CD4-positive, alpha-beta memory T cell (primary cell): ENCODE measurements at regions not wholly inside any gene's neighbourhood (a gene's known extent, or its start where the extent isn't known, plus 50 kb on each side); places are given as distances from the start of the nearest gene placed in this dataset.

ENCODE experiments used
- CTCF ChIA-PET: fragments of 350-600 bp; sonication (Branson Sonifier 250); formaldehyde crosslinking; loops from one replicate; lab custom pipeline; 2021; ENCODE audit warnings: inconsistent platforms; ENCODE audit not compliant: partially characterized antibody; lab: Charles Lee
- POLR2A ChIA-PET: fragments of 350-600 bp; sonication (Branson Sonifier 250); formaldehyde crosslinking; loops from one replicate; lab custom pipeline; 2021; ENCODE audit not compliant: partially characterized antibody; lab: Charles Lee
- DNase-seq, 5 donors: peaks; one replicate each; pipeline versions ENCODE4 v3.0.0 to v3.0.0-alpha.2; 2020 to 2022; ENCODE audit warnings: mixed read lengths in 1 of 5
- H3K27ac ChIP-seq: one replicate; pipeline ENCODE4 v1.7.0; 2013; ENCODE audit warnings: low read depth, low read length
- H3K27me3 ChIP-seq: 2 replicates; pipeline ENCODE4 v1.7.0; 2013; ENCODE audit warnings: mild to moderate bottlenecking, low read length, moderate library complexity; ENCODE audit not compliant: insufficient read depth
- H3K36me3 ChIP-seq: 2 replicates; pipeline ENCODE4 v1.7.0; 2013; ENCODE audit warnings: mild to moderate bottlenecking, low read length, moderate library complexity; ENCODE audit not compliant: insufficient read depth
- H3K4me1 ChIP-seq: 2 replicates; pipeline ENCODE4 v1.7.0; 2013; ENCODE audit warnings: mild to moderate bottlenecking, low read length, moderate library complexity; ENCODE audit not compliant: insufficient read depth
- H3K4me3 ChIP-seq, 2 donors: one replicate each; pipeline ENCODE4 v1.7.0; 2013; ENCODE audit warnings: low read length in 2 of 2, mild to moderate bottlenecking in 1 of 2
- H3K9me3 ChIP-seq, 2 donors: one replicate each; pipeline ENCODE4 v1.7.0; 2013; ENCODE audit warnings: low read length in 2 of 2, control low read depth in 1 of 2; ENCODE audit not compliant: control insufficient read depth in 1 of 2
- H3K27ac Mint-ChIP-seq, 7 donors: one replicate each; pipeline ENCODE4 v1.8.0; 2020 to 2021; ENCODE audit warnings: mixed read lengths in 7 of 7, mild to moderate bottlenecking in 6 of 7, inconsistent platforms in 3 of 7, moderate library complexity in 3 of 7
- H3K27me3 Mint-ChIP-seq, 2 donors: one replicate each; pipeline ENCODE4 v1.8.0; 2020 to 2021; ENCODE audit warnings: mixed read lengths in 2 of 2
- H3K36me3 Mint-ChIP-seq, 2 donors: one replicate each; pipeline ENCODE4 v1.8.0; 2020 to 2021; ENCODE audit warnings: mixed read lengths in 2 of 2, inconsistent platforms in 1 of 2, mild to moderate bottlenecking in 1 of 2
- H3K4me1 Mint-ChIP-seq, 4 donors: one replicate each; pipeline ENCODE4 v1.8.0; 2020 to 2021; ENCODE audit warnings: mixed read lengths in 4 of 4, mild to moderate bottlenecking in 1 of 4
- H3K4me3 Mint-ChIP-seq, 8 donors: one replicate each; pipeline ENCODE4 v1.8.0; 2020 to 2021; ENCODE audit warnings: mixed read lengths in 8 of 8, mild to moderate bottlenecking in 7 of 8, moderate library complexity in 6 of 8, inconsistent platforms in 3 of 8
- H3K9me3 Mint-ChIP-seq, 8 donors: one replicate each; pipeline ENCODE4 v1.8.0; 2020 to 2021; ENCODE audit warnings: mixed read lengths in 8 of 8, mild to moderate bottlenecking in 5 of 8, inconsistent platforms in 3 of 8, moderate library complexity in 1 of 8
- intact Hi-C: fragments of 100-400 bp; cut with micrococcal nuclease; formaldehyde crosslinking; loops from one replicate; pipeline ENCODE4 v1.15.1; 2023

- no peak overlapping the region for H3K4me3 ChIP-seq
- H3K36me3 Mint-ChIP-seq: no peaks in the 10 kb centered on the region
- H3K36me3 ChIP-seq: no peaks in the 10 kb centered on the region
- ChIA-PET CTCF (no interaction called here), POLR2A (no interaction called here)
- peaks cover 0 to 2% (median 0%) of the 10 kb centered on the region in 8 donors for H3K9me3 Mint-ChIP-seq
- H3K27me3 Mint-ChIP-seq: peaks cover 8 to 10% of the 10 kb centered on the region in 2 donors
- H3K4me1 ChIP-seq: no peaks in the 10 kb centered on the region
- H3K27ac Mint-ChIP-seq: no peak overlapping the region
- no peaks in the 10 kb centered on the region for H3K4me1 Mint-ChIP-seq
- intact Hi-C loops: no loop called here
- no peaks in the 10 kb centered on the region for H3K27me3 ChIP-seq
- no peak for DNase-seq
- H3K27ac ChIP-seq: no peak overlapping the region
- no peaks in the 10 kb centered on the region for H3K9me3 ChIP-seq
- H3K4me3 Mint-ChIP-seq: no peak overlapping the region
Measured at GRCh38 chr9:7403028-7403389, 396.6 kb downstream of the DMAC1 start.

GRCh38 chr9:7402334-7403027 lies 397.1 kb downstream of the DMAC1 start:
- CTCF ChIA-PET: interaction anchor here (0.7 to 1.1 kb wide), 2 partner anchors 11 to 1814 kb away, joined by 3 to 4 read pairs; no protein-coding TSS in a partner anchor
- POLR2A ChIA-PET: no interaction called here
- no peak overlapping the region for H3K27ac ChIP-seq
- H3K9me3 Mint-ChIP-seq: no peaks in the 10 kb centered on the region
- no peaks in the 10 kb centered on the region for H3K27me3 ChIP-seq
- H3K36me3 ChIP-seq: no peaks in the 10 kb centered on the region
- intact Hi-C loops: no loop called here
- no peaks in the 10 kb centered on the region for H3K9me3 ChIP-seq
- H3K4me1 ChIP-seq: no peaks in the 10 kb centered on the region
- peaks cover 8% of the 10 kb centered on the region in 2 donors for H3K27me3 Mint-ChIP-seq
- DNase-seq: no peak
- no peaks in the 10 kb centered on the region for H3K4me1 Mint-ChIP-seq
- H3K36me3 Mint-ChIP-seq: no peaks in the 10 kb centered on the region
- no peak overlapping the region for H3K27ac Mint-ChIP-seq
- H3K4me3 Mint-ChIP-seq: no peak overlapping the region
- no peak overlapping the region for H3K4me3 ChIP-seq

GRCh38 chr9:7401116-7401515 lies 398.5 kb downstream of the DMAC1 start:
- Histone ChIP-seq H3K9me3 (no peaks in the 10 kb centered on the region), H3K4me1 (no peaks in the 10 kb centered on the region), H3K36me3 (no peaks in the 10 kb centered on the region), H3K27ac (no peak overlapping the region), H3K4me3 (no peak overlapping the region), H3K27me3 (no peaks in the 10 kb centered on the region)
- DNase-seq: no peak
- ChIA-PET CTCF (no interaction called here), POLR2A (no interaction called here)
- Mint-ChIP-seq H3K9me3 (no peaks in the 10 kb centered on the region), H3K27me3 (peaks cover 4 to 6% of the 10 kb centered on the region in 2 donors), H3K36me3 (no peaks in the 10 kb centered on the region), H3K27ac (no peak overlapping the region), H3K4me1 (no peaks in the 10 kb centered on the region), H3K4me3 (no peak overlapping the region)
- intact Hi-C loops: no loop called here

- intact Hi-C loops: no loop called here
Measured at GRCh38 chr9:7394002-7394774, 405.4 kb downstream of the DMAC1 start.

GRCh38 chr9:7392148-7392547 lies 407.4 kb downstream of the DMAC1 start:
- no peaks in the 10 kb centered on the region for H3K4me1 ChIP-seq
- H3K36me3 ChIP-seq: no peaks in the 10 kb centered on the region
- Mint-ChIP-seq H3K27me3 (peaks cover 4% of the 10 kb centered on the region in 2 donors), H3K4me3 (no peak overlapping the region), H3K36me3 (no peaks in the 10 kb centered on the region), H3K9me3 (no peaks in the 10 kb centered on the region), H3K4me1 (no peaks in the 10 kb centered on the region), H3K27ac (no peak overlapping the region)
- DNase-seq: no peak
- no peaks in the 10 kb centered on the region for H3K27me3 ChIP-seq
- intact Hi-C loops: no loop called here
- H3K9me3 ChIP-seq: no peaks in the 10 kb centered on the region
- no peak overlapping the region for H3K27ac ChIP-seq
- ChIA-PET POLR2A (no interaction called here), CTCF (no interaction called here)
- no peak overlapping the region for H3K4me3 ChIP-seq

More at GRCh38 chr9:7394002-7394774, 405.4 kb downstream of the DMAC1 start:
- ChIA-PET CTCF (no interaction called here), POLR2A (no interaction called here)
- H3K4me3 Mint-ChIP-seq: no peak overlapping the region
- peaks cover 4% of the 10 kb centered on the region in 2 donors for H3K27me3 Mint-ChIP-seq
- no peaks in the 10 kb centered on the region for H3K9me3 Mint-ChIP-seq
- Histone ChIP-seq H3K4me1 (no peaks in the 10 kb centered on the region), H3K4me3 (no peak overlapping the region), H3K9me3 (no peaks in the 10 kb centered on the region), H3K36me3 (no peaks in the 10 kb centered on the region), H3K27ac (no peak overlapping the region), H3K27me3 (no peaks in the 10 kb centered on the region)
- no peaks in the 10 kb centered on the region for H3K4me1 Mint-ChIP-seq
- no peaks in the 10 kb centered on the region for H3K36me3 Mint-ChIP-seq
- DNase-seq: no peak
- no peak overlapping the region for H3K27ac Mint-ChIP-seq

- Histone ChIP-seq H3K27ac (no peak overlapping the region), H3K4me1 (no peaks in the 10 kb centered on the region), H3K9me3 (no peaks in the 10 kb centered on the region), H3K27me3 (no peaks in the 10 kb centered on the region), H3K36me3 (no peaks in the 10 kb centered on the region), H3K4me3 (no peak overlapping the region)
- Mint-ChIP-seq H3K36me3 (no peaks in the 10 kb centered on the region), H3K27ac (no peak overlapping the region), H3K4me3 (no peak overlapping the region), H3K4me1 (no peaks in the 10 kb centered on the region), H3K9me3 (no peaks in the 10 kb centered on the region), H3K27me3 (peaks cover 4 to 6% of the 10 kb centered on the region in 2 donors)
- no peak for DNase-seq
- CTCF ChIA-PET: no interaction called here
- intact Hi-C loops: no loop called here
- POLR2A ChIA-PET: no interaction called here
Measured at GRCh38 chr9:7388755-7389154, 410.8 kb downstream of the DMAC1 start.

GRCh38 chr9:7387840-7388239 lies 411.7 kb downstream of the DMAC1 start:
- Histone ChIP-seq H3K4me1 (no peaks in the 10 kb centered on the region), H3K27me3 (no peaks in the 10 kb centered on the region), H3K9me3 (no peaks in the 10 kb centered on the region), H3K4me3 (no peak overlapping the region), H3K36me3 (no peaks in the 10 kb centered on the region), H3K27ac (no peak overlapping the region)
- no peak for DNase-seq
- no peak overlapping the region for H3K27ac Mint-ChIP-seq
- no peaks in the 10 kb centered on the region for H3K9me3 Mint-ChIP-seq
- intact Hi-C loops: no loop called here
- no peaks in the 10 kb centered on the region for H3K36me3 Mint-ChIP-seq
- H3K27me3 Mint-ChIP-seq: peaks cover 3 to 5% of the 10 kb centered on the region in 2 donors
- ChIA-PET CTCF (no interaction called here), POLR2A (no interaction called here)
- no peaks in the 10 kb centered on the region for H3K4me1 Mint-ChIP-seq
- no peak overlapping the region for H3K4me3 Mint-ChIP-seq
